ENCODE measurements at regions not wholly inside any gene's neighbourhood (a gene's known extent, or its start where the extent isn't known, plus 50 kb on each side); places are given as distances from the start of the nearest gene placed in this dataset.

- Histone ChIP-seq H3K27ac (ENCODE audit: low read depth in 1 of 2, low read length in 2 of 2) (no peak overlapping the region), H3K9me3 (ENCODE audit: control insufficient read depth in 1 of 2, insufficient read depth in 1 of 2, low read length in 2 of 2) (peaks cover 5 to 16% of the 10 kb centered on the region in 2 experiments), H3K27me3 (ENCODE audit: control insufficient read depth in 1 of 2, insufficient read depth in 2 of 2, low read length in 2 of 2) (no peaks in the 10 kb centered on the region), H3K4me1 (ENCODE audit: insufficient read depth, low read length) (no peaks in the 10 kb centered on the region), H3K36me3 (ENCODE audit: insufficient read depth, low read length) (no peaks in the 10 kb centered on the region), H3K4me3 (ENCODE audit: low read length) (no peak overlapping the region)
- TF ChIP-seq CTCF (IDR thresholded peaks at IDR 0.05) = no peak
- CTCF ChIA-PET = no interaction called here
- Mint-ChIP-seq H3K27me3 (no peaks in the 10 kb centered on the region), H3K27ac (no peak overlapping the region), H3K9me3 (peaks cover 25% of the 10 kb centered on the region), H3K4me1 (ENCODE audit: low read depth) (no peaks in the 10 kb centered on the region), H3K4me3 (no peak overlapping the region), H3K36me3 (ENCODE audit: low read depth) (no peaks in the 10 kb centered on the region)
- intact Hi-C loops (cut with DNase I, micrococcal nuclease) = no loop called here
- DNase-seq (no peak), ATAC-seq (ENCODE audit: poor library complexity) (no peak)
- POLR2A ChIA-PET = no interaction called here
These were observed 460.2 kb upstream of the IMPG1 start for GRCh38 chr6:76532647-76533046.

- ChIA-PET CTCF (no interaction called here), POLR2A (no interaction called here)
- Histone ChIP-seq H3K4me1 (ENCODE audit: insufficient read depth, low read length) (no peaks in the 10 kb centered on the region), H3K9me3 (ENCODE audit: control insufficient read depth in 1 of 2, insufficient read depth in 1 of 2, low read length in 2 of 2) (no peaks in the 10 kb centered on the region), H3K36me3 (ENCODE audit: insufficient read depth, low read length) (no peaks in the 10 kb centered on the region), H3K4me3 (ENCODE audit: low read length) (no peak overlapping the region), H3K27me3 (ENCODE audit: control insufficient read depth in 1 of 2, insufficient read depth in 2 of 2, low read length in 2 of 2) (no peaks in the 10 kb centered on the region), H3K27ac (ENCODE audit: low read depth in 1 of 2, low read length in 2 of 2) (no peak overlapping the region)
- Mint-ChIP-seq H3K4me3 (no peak overlapping the region), H3K9me3 (peaks cover 7% of the 10 kb centered on the region), H3K27me3 (no peaks in the 10 kb centered on the region), H3K27ac (no peak overlapping the region), H3K36me3 (ENCODE audit: low read depth) (no peaks in the 10 kb centered on the region), H3K4me1 (ENCODE audit: low read depth) (no peaks in the 10 kb centered on the region)
- intact Hi-C loops (cut with DNase I, micrococcal nuclease) = no loop called here
- no peak for ATAC-seq (ENCODE audit: poor library complexity)
- DNase-seq = no peak
- no peak for TF ChIP-seq CTCF (IDR thresholded peaks at IDR 0.05)
These were observed 446.0 kb upstream of the IMPG1 start for GRCh38 chr6:76518443-76518842.

GRCh38 chr6:76516924-76517323 is 444.5 kb upstream of the IMPG1 start:
- H3K27me3 ChIP-seq (ENCODE audit: control insufficient read depth in 1 of 2, insufficient read depth in 2 of 2, low read length in 2 of 2) = no peaks in the 10 kb centered on the region
- Mint-ChIP-seq H3K9me3 (peaks cover 9% of the 10 kb centered on the region), H3K27me3 (no peaks in the 10 kb centered on the region), H3K27ac (no peak overlapping the region), H3K4me1 (ENCODE audit: low read depth) (no peaks in the 10 kb centered on the region), H3K36me3 (ENCODE audit: low read depth) (no peaks in the 10 kb centered on the region), H3K4me3 (no peak overlapping the region)
- intact Hi-C loops (cut with DNase I, micrococcal nuclease) = no loop called here
- H3K9me3 ChIP-seq (ENCODE audit: control insufficient read depth in 1 of 2, insufficient read depth in 1 of 2, low read length in 2 of 2) = no peaks in the 10 kb centered on the region
- ChIA-PET CTCF (no interaction called here), POLR2A (no interaction called here)
- no peak for TF ChIP-seq CTCF (IDR thresholded peaks at IDR 0.05)
- H3K4me3 ChIP-seq (ENCODE audit: low read length) = no peak overlapping the region
- no peak for ATAC-seq (ENCODE audit: poor library complexity)
- no peaks in the 10 kb centered on the region for H3K36me3 ChIP-seq (ENCODE audit: insufficient read depth, low read length)
- DNase-seq = no peak
- H3K4me1 ChIP-seq (ENCODE audit: insufficient read depth, low read length) = no peaks in the 10 kb centered on the region
- H3K27ac ChIP-seq (ENCODE audit: low read depth in 1 of 2, low read length in 2 of 2) = no peak overlapping the region

All from CD4-positive, alpha-beta T cell (primary cell).